Hepatocyte (in vitro differentiated cells): ENCODE measurements at regions not wholly inside any gene's neighbourhood (a gene's known extent, or its start where the extent isn't known, plus 50 kb on each side); places are given as distances from the start of the nearest gene placed in this dataset.

Source experiments
- EZH2 ChIP-seq: fragments of 200-600 bp; sonication (generic); IDR thresholded peaks from 2 replicates; pipeline ENCODE4 v1.6.1; 2016; ENCODE audit warnings: antibody characterized with exemption, mild to moderate bottlenecking, borderline replicate concordance
- EZH2phosphoT487 ChIP-seq: fragments of 200-600 bp; sonication (generic); IDR thresholded peaks from one replicate; pipeline ENCODE4 v1.6.1; 2018; ENCODE audit warnings: antibody characterized with exemption, mild to moderate bottlenecking, low read depth, moderate library complexity; ENCODE audit not compliant: unreplicated experiment, severe bottlenecking
- TF ChIP-seq, protein P1 (sequence below): fragments of 200-600 bp; sonication (generic); IDR thresholded peaks from 2 replicates; pipeline ENCODE4 v1.5.1; 2016; ENCODE audit warnings: antibody characterized with exemption, mild to moderate bottlenecking; ENCODE audit not compliant: poor library complexity

DNA sequence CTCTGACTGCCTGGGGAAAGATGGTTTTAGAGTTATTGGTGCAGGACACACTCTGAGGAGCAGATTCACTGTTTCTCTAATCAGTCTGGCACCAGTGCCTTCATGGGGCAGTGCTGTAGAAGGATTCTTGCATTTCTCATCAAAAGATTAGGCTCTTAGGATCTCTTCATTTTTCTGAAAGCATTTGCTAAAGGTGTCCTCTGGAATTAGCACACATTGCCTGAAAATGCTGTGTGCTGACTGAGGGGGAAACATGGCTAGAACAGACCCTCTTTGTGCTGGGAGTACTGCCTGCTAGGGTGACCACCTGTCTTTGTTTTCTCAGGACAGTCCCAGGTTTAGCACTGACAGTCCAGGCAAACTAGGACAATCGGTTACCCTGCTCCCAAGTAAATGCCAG, 301.0 kb downstream of the PTEN start:
- TF ChIP-seq, protein P1, sequence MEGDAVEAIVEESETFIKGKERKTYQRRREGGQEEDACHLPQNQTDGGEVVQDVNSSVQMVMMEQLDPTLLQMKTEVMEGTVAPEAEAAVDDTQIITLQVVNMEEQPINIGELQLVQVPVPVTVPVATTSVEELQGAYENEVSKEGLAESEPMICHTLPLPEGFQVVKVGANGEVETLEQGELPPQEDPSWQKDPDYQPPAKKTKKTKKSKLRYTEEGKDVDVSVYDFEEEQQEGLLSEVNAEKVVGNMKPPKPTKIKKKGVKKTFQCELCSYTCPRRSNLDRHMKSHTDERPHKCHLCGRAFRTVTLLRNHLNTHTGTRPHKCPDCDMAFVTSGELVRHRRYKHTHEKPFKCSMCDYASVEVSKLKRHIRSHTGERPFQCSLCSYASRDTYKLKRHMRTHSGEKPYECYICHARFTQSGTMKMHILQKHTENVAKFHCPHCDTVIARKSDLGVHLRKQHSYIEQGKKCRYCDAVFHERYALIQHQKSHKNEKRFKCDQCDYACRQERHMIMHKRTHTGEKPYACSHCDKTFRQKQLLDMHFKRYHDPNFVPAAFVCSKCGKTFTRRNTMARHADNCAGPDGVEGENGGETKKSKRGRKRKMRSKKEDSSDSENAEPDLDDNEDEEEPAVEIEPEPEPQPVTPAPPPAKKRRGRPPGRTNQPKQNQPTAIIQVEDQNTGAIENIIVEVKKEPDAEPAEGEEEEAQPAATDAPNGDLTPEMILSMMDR: no peak
- no peak for TF ChIP-seq EZH2
- no peak for TF ChIP-seq EZH2phosphoT487
